Superior temporal gyrus (tissue), 1 donor: ENCODE measurements at regions not wholly inside any gene's neighbourhood (a gene's known extent, or its start where the extent isn't known, plus 50 kb on each side); places are given as distances from the start of the nearest gene placed in this dataset.
"Not testable (repeated sequence)": the region's sequence is repeated elsewhere in the genome, so short reads cannot be mapped to it uniquely, and the experiment has no call there.

Source experiments
- DNase-seq: peaks from one replicate; pipeline ENCODE4 v3.0.0-alpha.2; 2016; ENCODE audit errors: extremely low spot score

- DNase-seq = no peak
Measured at GRCh38 chr6:50998905-50999304, 180.2 kb downstream of the TFAP2B start.

- DNase-seq = no peak
Measured at GRCh38 chr6:51001399-51001798, 182.7 kb downstream of the TFAP2B start.

GRCh38 chr6:51004380-51004779 lies 185.7 kb downstream of the TFAP2B start:
- DNase-seq = no peak

- no peak for DNase-seq
Measured at GRCh38 chr6:51005779-51006178, 187.1 kb downstream of the TFAP2B start.

- DNase-seq = no peak
Measured at GRCh38 chr6:51007237-51007636, 188.6 kb downstream of the TFAP2B start.

GRCh38 chr6:51008693-51009092 lies 190.0 kb downstream of the TFAP2B start:
- DNase-seq = not testable (repeated sequence)

- DNase-seq = no peak
Measured at GRCh38 chr6:51013376-51013775, 194.7 kb downstream of the TFAP2B start.

GRCh38 chr6:51015394-51015793 lies 196.7 kb downstream of the TFAP2B start:
- DNase-seq = no peak

- no peak for DNase-seq
Measured at GRCh38 chr6:51016489-51016888, 197.8 kb downstream of the TFAP2B start.

- no peak for DNase-seq
Measured at GRCh38 chr6:51019806-51020205, 201.1 kb downstream of the TFAP2B start.

- DNase-seq = no peak
Measured at GRCh38 chr6:51021171-51021570, 202.5 kb downstream of the TFAP2B start.

- no peak for DNase-seq
Measured at GRCh38 chr6:51024126-51024525, 205.5 kb downstream of the TFAP2B start.

- DNase-seq = no peak
Measured at GRCh38 chr6:51025082-51025777, 206.6 kb downstream of the TFAP2B start.

- no peak for DNase-seq
Measured at GRCh38 chr6:51027283-51028065, 208.8 kb downstream of the TFAP2B start.

- no peak for DNase-seq
Measured at GRCh38 chr6:51028276-51028675, 209.6 kb downstream of the TFAP2B start.

- DNase-seq = no peak
Measured at GRCh38 chr6:51029561-51029960, 210.9 kb downstream of the TFAP2B start.

GRCh38 chr6:51045548-51045947 lies 226.9 kb downstream of the TFAP2B start:
- DNase-seq = no peak

- DNase-seq = no peak
Measured at GRCh38 chr6:51049288-51049982, 230.8 kb downstream of the TFAP2B start.

- peak; percentile 17 for DNase-seq
Measured at GRCh38 chr6:51049983-51050877, 231.6 kb downstream of the TFAP2B start.

- not testable (repeated sequence) for DNase-seq
Measured at GRCh38 chr6:51052716-51053115, 234.0 kb downstream of the TFAP2B start.

GRCh38 chr6:51055316-51055715 lies 236.6 kb downstream of the TFAP2B start:
- DNase-seq = not testable (repeated sequence)

- DNase-seq = no peak
Measured at GRCh38 chr6:51057296-51057695, 238.6 kb downstream of the TFAP2B start.
